ENCODE measurements at regions not wholly inside any gene's neighbourhood (a gene's known extent, or its start where the extent isn't known, plus 50 kb on each side); places are given as distances from the start of the nearest gene placed in this dataset.

GRCh38 chr7:20513897-20514296 lies 101.6 kb upstream of the ABCB5 start:
- DNase-seq (ENCODE audit: extremely low spot score, unreplicated experiment) = no peak
- H3K36me3 Mint-ChIP-seq (ENCODE audit: unreplicated experiment) = no peaks in the 10 kb centered on the region
- no peaks in the 10 kb centered on the region for H3K9me3 Mint-ChIP-seq (ENCODE audit: unreplicated experiment)
- no peak overlapping the region for H3K27ac Mint-ChIP-seq (ENCODE audit: unreplicated experiment)
- no peaks in the 10 kb centered on the region for H3K4me1 Mint-ChIP-seq (ENCODE audit: unreplicated experiment)
- H3K27me3 Mint-ChIP-seq (ENCODE audit: unreplicated experiment) = no peaks in the 10 kb centered on the region
- no peak for TF ChIP-seq CTCF (IDR thresholded peaks at IDR 0.05)
- H3K4me3 Mint-ChIP-seq (ENCODE audit: unreplicated experiment) = no peak overlapping the region

- Mint-ChIP-seq H3K27me3 (ENCODE audit: unreplicated experiment) (no peaks in the 10 kb centered on the region), H3K9me3 (ENCODE audit: unreplicated experiment) (no peaks in the 10 kb centered on the region), H3K4me1 (ENCODE audit: unreplicated experiment) (no peaks in the 10 kb centered on the region), H3K27ac (ENCODE audit: unreplicated experiment) (no peak overlapping the region), H3K4me3 (ENCODE audit: unreplicated experiment) (no peak overlapping the region), H3K36me3 (ENCODE audit: unreplicated experiment) (no peaks in the 10 kb centered on the region)
- no peak for TF ChIP-seq CTCF (IDR thresholded peaks at IDR 0.05)
- no peak for DNase-seq (ENCODE audit: extremely low spot score, unreplicated experiment)
These were observed 101.1 kb upstream of the ABCB5 start for GRCh38 chr7:20514364-20514763.

- Mint-ChIP-seq H3K27ac (ENCODE audit: unreplicated experiment) (no peak overlapping the region), H3K4me3 (ENCODE audit: unreplicated experiment) (no peak overlapping the region), H3K9me3 (ENCODE audit: unreplicated experiment) (no peaks in the 10 kb centered on the region), H3K27me3 (ENCODE audit: unreplicated experiment) (no peaks in the 10 kb centered on the region), H3K36me3 (ENCODE audit: unreplicated experiment) (no peaks in the 10 kb centered on the region), H3K4me1 (ENCODE audit: unreplicated experiment) (no peaks in the 10 kb centered on the region)
- no peak for TF ChIP-seq CTCF (IDR thresholded peaks at IDR 0.05)
- no peak for DNase-seq (ENCODE audit: extremely low spot score, unreplicated experiment)
These were observed 95.8 kb upstream of the ABCB5 start for GRCh38 chr7:20519645-20520044.

DNA sequence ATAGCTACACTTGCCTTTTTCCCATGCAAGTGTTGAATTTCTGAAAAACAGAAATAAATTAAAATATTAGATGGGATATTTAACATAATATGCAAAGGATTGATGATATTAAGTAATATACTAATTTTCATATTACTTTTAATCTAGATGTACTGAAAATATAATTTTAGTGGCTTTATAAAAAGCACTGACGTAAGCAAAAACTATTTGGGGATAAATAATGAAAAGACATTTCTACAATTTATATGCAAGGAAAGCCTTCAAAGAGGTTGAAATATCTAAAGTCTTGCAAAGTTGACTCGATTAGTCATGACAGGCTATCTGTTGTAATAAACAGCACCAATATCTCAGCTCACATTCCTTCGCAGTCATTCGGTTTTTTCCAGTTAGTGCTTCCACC lies 94.9 kb upstream of the ABCB5 start:
- no peak overlapping the region for H3K4me3 Mint-ChIP-seq (ENCODE audit: unreplicated experiment)
- TF ChIP-seq CTCF (IDR thresholded peaks at IDR 0.05) = no peak
- no peak overlapping the region for H3K27ac Mint-ChIP-seq (ENCODE audit: unreplicated experiment)
- H3K36me3 Mint-ChIP-seq (ENCODE audit: unreplicated experiment) = no peaks in the 10 kb centered on the region
- H3K27me3 Mint-ChIP-seq (ENCODE audit: unreplicated experiment) = no peaks in the 10 kb centered on the region
- H3K9me3 Mint-ChIP-seq (ENCODE audit: unreplicated experiment) = no peaks in the 10 kb centered on the region
- DNase-seq (ENCODE audit: extremely low spot score, unreplicated experiment) = no peak
- no peaks in the 10 kb centered on the region for H3K4me1 Mint-ChIP-seq (ENCODE audit: unreplicated experiment)

- no peak overlapping the region for H3K27ac Mint-ChIP-seq (ENCODE audit: unreplicated experiment)
- no peak for TF ChIP-seq CTCF (IDR thresholded peaks at IDR 0.05)
These were observed 94.2 kb upstream of the ABCB5 start for GRCh38 chr7:20521243-20521642.

More at GRCh38 chr7:20521243-20521642, 94.2 kb upstream of the ABCB5 start:
- Mint-ChIP-seq H3K27me3 (ENCODE audit: unreplicated experiment) (no peaks in the 10 kb centered on the region), H3K4me1 (ENCODE audit: unreplicated experiment) (no peaks in the 10 kb centered on the region), H3K36me3 (ENCODE audit: unreplicated experiment) (no peaks in the 10 kb centered on the region), H3K9me3 (ENCODE audit: unreplicated experiment) (no peaks in the 10 kb centered on the region), H3K4me3 (ENCODE audit: unreplicated experiment) (no peak overlapping the region)
- no peak for DNase-seq (ENCODE audit: extremely low spot score, unreplicated experiment)

All from osteocyte (in vitro differentiated cells).